NCI-H1436 treated with DMSO at 0.1 percent for 48 hours (cell line): ENCODE measurements at regions not wholly inside any gene's neighbourhood (a gene's known extent, or its start where the extent isn't known, plus 50 kb on each side); places are given as distances from the start of the nearest gene placed in this dataset.

Experiments
- DNase-seq: peaks from one replicate; lab custom pipeline; 2025; lab: John Stamatoyannopoulos, UW

DNA sequence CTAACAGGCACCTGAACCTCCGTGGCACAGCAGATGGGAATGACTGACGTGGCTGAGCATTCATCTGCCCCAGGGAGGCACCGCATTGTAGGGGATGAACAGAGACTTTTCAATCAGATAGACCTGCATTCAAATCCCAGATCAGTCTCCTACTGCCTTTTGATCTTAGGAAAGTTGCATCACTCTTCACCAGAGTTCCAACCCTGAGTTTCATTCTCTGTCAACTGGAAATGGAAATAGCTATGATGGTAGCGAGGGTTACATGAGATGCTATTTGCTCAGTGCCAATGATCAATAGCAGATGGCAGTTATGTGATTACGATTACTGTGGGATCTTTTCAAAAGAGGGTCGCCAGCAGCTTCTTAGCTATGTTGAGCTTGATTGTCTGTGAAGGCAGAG lies 189.3 kb upstream of the RFC3 start:
- DNase-seq = no peak

DNA sequence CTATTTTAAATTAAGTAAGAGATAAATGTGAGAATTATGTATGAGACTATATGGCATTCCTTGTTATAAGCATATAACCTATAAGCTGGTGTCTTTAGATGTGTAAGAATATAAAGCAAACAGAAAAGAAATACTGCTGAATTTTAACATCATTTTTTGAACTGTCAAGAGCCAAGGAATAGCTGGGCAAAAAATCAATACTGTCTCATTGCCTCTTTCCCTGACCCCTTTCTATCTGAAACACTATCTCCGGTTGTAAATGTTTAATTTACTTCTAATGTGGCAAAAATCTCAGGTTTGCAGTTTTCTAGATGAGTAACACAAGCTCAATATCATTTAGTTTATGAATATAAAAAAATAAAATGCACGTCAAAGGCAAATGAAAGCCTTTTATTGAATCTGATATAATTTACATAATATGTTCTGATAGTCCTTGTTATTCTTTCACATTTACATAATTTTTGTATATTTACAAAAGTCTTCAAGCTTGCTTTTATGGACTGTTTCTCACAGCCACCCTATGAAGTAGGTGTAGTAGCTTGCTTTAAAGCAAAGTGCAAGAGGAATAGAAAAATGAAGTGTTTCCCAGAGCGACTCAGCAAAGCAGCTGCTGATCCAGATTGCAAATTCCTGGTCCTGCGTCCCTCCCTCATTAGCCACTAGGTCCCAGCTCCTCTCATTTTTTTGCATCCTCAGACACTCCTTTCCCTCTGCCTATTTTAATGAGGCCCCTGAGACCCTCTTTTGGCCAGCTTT lies 188.2 kb upstream of the RFC3 start:
- no peak for DNase-seq

DNA sequence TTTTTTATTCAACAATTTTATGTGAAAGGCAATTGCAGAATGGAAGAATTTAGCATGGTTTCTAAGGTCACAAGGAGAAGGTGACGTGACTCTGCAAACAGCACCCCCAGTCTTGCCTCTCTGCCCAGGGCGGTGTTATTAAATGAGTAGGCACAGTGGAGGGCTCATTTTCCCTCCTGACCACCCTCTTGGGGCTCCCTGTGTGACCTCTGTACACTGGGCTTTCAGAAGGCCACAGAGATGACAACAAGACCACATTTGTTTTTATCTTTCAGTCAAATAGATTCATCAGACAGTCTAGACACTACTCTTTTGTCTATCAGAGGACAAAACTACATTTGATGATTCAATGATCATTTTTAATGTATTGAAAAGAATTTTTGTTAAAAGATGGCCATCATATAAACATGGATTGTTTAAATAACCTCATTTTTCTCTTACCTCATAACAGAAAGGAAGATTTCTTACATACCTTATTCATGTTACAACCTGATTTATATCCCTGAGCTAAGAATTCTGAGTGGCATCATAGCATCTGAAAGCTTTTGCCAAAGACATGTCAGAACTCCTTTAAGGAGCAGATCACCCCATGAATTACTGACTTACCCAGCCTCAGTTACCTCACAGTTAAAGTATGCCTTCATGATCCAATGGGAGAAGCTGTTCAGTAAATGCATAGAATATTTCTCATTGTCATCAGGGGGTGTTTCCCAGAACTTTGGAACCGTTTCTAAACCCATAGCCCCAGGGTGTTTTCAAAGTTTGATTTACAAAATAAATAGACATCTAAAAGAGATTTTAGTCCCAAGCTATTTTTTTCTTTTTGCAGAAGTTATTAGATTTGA lies 184.0 kb upstream of the RFC3 start:
- DNase-seq = no peak

DNA sequence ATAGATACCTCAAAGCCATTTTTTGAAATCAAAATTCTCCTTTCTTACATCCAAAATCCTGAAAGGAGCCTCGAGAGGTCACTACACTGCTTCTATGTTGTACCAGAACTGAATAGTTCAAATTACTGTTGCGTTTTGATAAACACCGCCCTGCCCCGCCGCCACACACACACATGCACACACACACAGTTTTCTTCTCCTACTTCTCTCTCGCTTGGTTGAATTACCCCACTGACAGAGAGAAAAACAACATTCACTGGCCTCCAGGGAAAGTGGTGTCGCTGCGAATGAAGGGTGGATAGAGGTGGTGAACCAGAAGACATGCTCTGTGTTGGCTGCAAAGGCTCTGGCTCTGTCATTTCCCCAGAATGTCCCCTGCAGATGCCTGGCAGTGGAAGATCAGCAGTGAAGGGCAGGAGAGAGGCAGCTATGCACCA lies 183.4 kb upstream of the RFC3 start:
- DNase-seq = no peak

- DNase-seq = no peak
Measured at GRCh38 chr13:33636243-33636642, 181.7 kb upstream of the RFC3 start.

DNA sequence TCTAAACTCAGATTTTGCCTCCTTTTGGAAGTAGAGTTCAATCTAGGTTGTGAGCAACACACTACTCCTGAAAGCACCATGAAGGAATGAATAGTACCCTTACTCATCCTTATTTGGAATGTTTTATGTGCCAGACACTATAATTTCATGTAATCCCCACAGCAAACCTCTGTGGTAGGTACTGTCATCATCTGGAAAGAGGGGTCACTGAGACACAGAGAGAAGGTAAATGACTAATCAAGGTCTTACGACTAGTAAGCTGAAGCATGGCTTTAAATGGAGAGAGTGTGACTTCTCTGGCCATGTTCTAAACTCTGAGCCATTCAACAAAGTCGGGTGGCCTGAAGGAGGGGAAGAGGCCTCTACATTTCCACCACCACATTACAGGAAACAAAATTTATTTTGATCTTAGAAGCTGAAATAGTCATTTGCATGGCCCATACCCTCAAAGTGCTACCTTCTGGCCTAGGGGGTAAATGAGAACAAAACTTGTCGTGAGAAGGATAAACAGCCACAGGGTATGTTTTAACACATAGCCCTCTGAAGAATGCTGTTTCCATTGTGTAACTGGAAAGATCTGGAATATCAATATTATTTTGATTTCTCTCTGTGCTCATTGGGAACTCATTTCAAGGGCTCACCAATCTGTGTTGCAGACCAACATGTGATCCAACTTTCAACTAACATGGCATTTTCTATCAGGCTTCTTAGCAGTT lies 180.8 kb upstream of the RFC3 start:
- no peak for DNase-seq

DNA sequence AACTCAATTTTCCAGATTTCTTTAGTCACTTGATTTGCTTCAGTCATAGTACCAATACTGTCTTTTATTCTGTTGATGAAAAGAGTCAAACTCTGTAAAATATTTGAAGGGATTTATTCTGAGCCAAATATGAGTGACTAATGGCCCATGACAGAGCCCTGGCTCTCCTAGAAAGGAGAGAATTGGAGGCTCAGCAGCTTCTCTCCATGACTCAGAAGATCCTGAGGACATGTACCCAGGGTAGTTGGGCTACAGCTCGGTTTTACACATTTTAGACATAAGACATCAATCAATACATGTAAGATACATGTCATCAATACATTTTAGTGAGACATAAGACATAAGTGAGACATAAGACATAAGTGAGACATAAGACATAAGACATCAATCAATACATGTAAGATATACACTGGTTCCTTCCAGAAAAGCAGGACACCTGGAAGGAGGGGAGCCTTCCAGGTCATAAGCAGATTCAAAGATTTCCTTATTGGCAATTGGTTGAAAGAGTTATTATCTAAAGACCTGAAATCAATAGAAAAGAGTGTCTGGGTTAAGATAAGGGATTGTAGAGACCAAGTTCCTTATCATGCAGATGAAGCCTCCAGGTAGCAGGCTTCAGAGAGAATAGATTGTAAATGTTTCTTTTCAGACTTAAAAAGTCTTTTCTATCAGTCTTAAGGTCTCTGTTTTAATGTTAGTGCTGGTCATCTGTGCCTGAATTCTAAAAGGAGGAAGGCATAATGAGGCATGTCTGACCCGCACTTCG lies 179.8 kb upstream of the RFC3 start:
- no peak for DNase-seq

- no peak for DNase-seq
Measured at GRCh38 chr13:33639158-33639557, 178.8 kb upstream of the RFC3 start.

DNA sequence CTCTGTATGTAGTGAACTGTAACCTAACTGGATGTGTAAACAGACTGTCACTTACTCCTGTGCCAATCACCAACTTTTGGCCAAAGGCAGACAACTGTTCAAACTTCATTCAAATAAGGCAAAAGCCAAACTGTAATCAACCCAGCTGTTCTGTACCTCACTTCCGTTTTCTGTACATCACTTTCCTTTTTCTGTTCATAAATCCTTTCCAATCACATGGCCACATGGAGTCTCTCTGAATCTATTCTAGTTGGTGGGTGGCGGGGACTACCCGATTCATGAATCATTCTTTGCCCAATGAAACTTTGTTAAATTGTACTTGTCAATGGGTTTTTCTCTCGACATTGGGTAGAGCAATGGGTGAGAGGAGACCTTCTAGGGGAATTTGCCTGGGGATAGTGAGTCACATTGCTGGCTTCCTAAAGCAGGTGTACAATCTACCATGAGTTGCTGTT lies 178.3 kb upstream of the RFC3 start:
- no peak for DNase-seq

- no peak for DNase-seq
Measured at GRCh38 chr13:33640832-33641231, 177.1 kb upstream of the RFC3 start.

DNA sequence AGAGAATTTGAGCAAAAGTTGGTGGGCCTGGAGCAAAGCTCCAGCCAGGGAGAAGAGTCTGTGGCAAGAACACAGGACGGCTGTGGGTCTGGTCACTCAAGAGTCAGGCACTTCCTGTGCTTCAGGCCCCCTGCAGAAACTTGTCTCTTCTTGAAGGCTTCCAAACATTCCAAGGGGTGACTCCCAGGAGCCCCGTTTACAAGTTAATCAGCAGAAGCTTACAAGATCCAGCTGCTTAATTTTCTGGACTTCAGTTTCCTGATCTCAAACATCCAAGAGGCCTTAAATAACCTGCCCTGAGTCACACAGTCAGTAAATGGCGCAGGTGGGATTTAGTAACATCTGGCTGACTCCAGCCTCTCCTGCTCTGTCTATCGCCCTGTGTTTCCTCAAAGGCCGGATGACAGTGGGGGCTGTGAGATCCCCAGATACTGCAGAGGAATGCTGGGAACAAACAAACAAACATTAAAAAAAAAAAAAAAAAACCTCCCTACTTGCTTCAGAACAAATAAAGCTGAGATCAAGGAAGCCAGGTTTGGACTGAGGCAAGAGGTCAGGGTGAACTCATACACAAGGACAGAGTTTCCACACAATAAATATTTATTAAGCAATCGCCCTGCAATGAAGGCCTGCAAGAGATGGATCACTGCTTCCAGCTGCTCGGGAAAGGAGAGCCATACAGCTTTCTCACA lies 175.4 kb upstream of the RFC3 start:
- no peak for DNase-seq

DNA sequence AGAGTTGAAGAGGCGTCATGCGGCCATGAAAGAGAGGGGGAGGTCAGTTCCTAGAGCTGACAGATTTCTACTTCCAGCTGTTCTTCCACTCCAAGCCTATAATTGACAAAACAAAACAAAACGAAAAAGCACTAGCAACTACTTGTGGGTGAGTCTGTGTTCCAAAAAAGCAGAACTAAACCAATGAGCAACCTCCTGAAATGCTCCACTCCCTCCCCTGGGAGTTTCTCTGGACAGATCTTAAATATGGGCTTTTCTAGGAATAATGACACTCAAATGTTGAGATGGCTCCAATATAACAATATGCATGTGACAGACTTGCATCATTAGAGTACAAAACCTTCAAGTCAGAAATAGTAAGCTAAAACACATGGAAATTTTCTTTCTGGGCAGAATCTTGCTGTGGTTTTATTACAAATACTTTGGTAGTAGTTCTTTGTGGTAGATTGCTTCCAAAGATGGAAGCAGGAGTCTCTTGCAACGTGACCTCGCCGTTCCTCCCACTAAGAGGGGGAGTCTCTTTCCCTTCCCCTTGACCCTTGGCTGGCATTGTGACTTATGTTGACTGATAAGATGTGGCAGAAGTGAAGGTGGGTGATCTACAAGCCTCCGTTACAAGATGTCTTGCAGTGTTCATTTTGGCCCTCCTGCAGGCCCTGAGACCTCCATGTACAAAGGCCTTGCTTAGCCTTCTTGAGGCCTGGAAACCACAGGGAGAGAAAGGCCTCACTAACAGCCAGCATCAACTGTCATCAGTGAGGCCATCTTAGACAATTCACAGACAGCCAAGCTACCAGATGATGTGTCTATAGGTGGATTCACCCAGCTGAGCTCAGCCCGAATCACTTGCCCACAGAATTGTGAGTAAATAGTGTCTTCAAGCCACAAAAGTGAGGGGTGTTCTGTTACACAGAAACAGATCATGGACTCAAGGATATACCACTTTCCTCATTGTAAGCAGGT lies 173.1 kb upstream of the RFC3 start:
- DNase-seq = no peak

GRCh38 chr13:33645591-33646554 lies 172.1 kb upstream of the RFC3 start:
- no peak for DNase-seq

GRCh38 chr13:33649212-33649878 lies 168.6 kb upstream of the RFC3 start:
- DNase-seq = no peak

DNA sequence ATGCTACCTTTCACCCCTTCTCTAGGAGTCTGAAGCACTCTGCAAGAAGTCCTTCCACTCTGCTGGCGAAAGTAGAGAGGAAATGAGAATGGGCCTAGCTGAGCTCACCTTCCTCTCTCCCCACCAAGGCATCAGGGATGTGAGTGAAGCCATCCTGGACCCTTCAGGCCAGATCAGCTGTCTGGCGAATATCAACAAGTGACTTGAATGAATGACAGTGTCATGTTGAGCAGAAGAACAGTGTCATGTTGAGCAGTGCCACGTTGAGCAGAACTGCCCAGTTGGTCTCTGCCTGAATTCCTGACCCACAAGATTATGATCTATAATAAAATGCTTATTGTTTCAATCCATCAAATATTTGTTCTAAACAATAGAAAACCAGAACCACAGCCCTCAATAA lies 166.2 kb upstream of the RFC3 start:
- no peak for DNase-seq

DNA sequence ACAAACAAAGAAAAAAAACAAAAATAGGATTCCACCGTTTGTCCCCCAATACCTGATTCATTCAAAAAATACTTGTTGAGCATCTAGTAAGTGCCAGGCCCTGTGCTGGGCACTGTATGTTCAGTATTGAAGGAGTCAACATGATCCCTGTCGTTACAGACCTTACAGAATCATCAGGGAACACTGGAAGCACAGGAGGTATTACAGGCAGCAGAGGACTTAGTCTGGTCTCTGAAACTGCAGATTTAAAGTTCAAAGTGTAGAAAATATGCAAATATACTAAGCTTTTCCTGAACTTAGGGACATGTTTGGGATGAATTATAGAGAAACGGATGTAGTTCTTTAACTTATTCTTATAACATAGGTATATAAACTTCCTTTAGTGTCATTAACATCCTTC lies 160.7 kb upstream of the RFC3 start:
- no peak for DNase-seq

GRCh38 chr13:33659466-33659865 lies 158.5 kb upstream of the RFC3 start:
- no peak for DNase-seq

DNA sequence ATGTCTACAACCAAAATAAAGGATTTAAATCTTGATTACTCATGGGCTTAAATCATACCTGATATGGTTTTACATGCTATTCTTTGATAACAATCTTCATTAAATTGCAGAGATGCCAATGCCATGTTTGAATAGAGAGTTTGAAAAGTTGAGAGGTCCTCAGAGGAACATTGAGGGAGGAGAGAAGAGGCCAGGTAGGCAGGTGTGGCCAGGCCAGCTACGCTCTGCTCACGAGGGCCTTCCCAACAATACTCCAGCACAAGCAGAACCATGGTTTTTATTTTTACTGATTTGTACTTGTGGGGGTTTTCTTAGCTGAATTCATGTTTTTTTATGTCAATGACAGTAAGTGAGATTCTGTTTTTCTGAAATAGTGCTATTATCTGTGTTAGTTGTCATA lies 158.1 kb upstream of the RFC3 start:
- DNase-seq = no peak
